HG03103 (cell line): ENCODE measurements at regions not wholly inside any gene's neighbourhood (a gene's known extent, or its start where the extent isn't known, plus 50 kb on each side); places are given as distances from the start of the nearest gene placed in this dataset.

ENCODE experiments used
- ATAC-seq: cut with Tn5 transposase; IDR thresholded peaks from one replicate; pipeline ENCODE4 v1.9.1; 2021; ENCODE audit warnings: low read depth; ENCODE audit not compliant: unreplicated experiment

DNA sequence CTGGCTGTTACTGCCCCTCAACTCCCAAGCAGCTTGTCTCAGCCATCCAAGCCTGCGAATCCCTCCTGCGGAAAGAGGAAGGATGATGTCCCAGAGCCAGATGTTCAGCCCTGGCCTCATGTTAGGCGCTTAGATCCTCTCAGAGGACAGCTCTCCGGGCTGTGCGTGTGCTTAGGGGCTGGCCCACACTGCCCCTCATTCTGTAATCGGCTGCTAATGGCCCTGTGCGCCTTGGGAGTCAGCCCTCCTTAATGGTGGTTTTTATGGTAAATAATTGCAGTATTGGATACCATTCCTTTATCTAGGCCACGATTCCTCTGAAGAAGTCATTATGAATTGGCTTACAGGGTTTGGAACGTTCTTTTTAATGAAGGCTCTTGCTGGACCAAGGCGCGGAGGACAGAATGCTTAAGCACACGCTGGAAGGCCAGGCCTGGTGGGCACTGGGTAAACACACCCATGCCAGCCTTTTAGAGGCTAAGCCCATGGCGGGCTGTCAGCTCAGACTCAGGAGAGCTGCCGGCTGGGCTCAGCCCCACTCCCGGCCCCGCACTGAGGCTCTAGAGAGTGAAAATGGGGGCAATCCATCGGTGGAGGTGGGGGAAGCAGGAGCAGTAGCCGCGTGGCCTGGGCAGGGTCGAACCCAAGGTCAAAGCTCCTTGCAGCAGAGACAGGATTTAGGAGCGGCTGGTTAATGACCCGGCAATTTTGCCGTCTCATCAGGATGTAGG lies 1157.5 kb downstream of the BRD1 start:
- no peak for ATAC-seq

DNA sequence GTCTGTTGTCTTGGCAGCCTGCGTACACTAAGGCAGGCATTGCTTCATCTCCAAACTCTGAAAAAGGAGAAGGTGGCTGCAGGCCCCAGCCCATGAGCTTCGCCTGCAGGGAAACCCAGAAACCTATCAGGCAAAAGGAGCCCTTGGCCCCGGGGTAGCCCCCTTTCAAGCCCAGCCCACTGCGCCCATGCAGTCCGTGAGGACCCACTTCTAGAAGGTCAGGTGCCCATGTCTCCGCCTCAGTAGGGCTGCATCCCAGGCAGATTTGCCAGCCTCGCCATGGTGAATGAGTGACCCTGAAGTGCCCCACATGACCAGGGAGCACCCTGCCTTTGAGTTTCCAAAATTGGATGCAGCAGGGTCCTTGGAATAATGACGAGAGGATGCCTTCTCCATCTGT lies 1158.4 kb downstream of the BRD1 start:
- no peak for ATAC-seq

DNA sequence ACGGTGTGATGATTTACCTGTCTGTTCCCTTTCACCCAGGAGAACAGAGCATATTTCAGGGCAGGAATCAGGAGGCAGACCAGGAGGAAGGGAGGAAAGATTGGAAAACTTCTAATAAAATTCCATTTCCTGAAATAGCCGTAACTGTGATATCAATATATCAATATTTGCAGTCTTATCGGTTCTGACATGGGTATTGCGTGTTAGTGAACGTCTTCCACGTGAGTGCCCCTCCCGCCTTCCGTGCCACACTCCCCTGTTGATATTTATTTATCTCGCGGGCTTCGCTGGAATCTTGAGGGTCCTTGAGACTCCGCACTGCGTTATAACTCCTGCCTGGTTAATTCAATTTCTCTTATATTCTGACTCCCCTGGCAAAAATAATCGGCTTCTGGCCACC lies 1160.4 kb downstream of the BRD1 start:
- no peak for ATAC-seq

DNA sequence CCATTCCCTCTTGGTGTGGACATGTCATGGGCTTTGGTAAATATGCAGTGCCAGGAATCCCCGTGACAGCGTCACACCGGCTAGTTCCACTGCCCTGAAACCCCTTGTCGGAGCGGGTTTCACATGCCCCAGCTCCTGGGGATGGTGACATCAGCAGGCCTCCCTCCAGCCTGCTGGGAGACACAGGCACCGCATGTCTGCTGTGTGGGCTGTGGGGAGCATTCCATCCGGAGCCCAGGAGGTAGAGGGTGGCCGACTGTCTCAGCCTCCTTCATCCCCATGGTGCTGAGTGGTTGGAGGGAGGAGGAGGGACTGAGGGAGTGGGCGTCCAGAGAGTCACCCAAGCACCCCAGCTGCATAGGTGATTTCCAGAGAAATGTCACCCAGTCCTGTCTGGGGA lies 1161.1 kb downstream of the BRD1 start:
- ATAC-seq: no peak

DNA sequence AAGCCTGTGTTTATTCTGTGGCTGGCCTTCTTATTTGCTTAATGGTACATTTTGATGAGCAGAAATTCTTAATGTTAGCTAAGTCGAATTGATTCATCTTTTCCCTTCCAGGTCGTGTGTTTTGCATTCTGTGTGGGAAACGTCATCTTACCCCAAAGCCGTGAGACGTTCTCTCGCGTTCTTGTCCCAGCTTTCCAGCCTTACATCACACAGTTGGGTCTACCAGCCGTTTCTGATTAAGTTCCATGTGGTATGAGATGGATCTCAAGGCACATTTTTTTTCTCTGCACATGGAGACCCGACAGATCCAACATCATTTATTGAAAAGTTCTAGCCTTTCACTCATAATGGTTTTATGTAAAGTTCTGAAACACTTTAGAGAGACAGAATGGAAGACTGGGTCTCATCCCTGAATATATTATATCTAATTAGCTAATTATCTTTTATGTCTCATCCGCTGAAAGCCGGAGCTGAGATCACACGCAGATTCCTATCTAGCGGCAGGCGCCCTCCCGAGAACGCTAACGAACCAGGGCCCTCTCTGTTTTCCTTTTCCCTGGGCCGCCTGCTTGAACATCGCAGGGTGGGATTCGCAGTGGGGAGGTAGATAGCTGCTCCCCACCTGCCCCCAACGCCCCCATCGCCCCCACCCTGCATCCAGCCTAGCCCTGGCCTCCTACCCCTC lies 1162.2 kb downstream of the BRD1 start:
- no peak for ATAC-seq

DNA sequence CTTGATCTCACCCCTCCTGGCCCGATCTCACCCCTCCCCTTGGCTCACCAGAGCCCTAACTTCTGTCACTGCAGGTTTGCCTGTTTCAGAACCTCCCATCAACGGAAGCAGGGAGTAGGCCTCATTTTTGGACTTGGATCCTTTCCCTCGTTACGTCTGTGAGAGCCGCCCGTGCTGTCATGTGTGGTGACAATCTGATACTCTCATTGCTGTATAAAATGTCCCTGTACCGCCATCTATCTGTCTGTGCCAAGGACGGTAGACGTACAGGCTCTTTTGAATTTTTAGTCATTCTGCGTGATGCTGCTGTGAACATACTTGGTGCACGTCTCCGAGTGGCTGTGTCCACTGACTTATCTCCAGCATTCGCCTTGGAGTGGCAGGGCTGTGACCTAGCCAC lies 1163.1 kb downstream of the BRD1 start:
- no peak for ATAC-seq

DNA sequence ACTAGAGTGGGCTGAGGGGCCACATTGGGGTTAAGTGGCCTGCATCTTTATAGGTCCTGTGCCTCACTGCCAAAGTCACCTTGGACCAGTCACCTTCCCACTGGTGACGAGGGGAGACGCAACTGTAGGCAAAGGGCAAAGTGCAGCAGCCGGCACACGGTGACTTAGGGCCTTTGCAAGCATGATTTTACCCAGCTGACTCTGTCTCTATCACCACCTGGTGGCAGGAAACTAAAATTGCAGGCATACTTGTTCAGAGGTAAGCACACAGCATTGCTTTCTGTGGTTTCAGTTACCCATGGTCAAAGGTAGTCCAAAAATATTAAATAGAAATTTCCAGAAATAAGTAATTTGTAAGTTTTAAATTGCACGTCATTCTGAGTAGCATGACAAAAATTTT lies 1164.4 kb downstream of the BRD1 start:
- ATAC-seq: no peak

DNA sequence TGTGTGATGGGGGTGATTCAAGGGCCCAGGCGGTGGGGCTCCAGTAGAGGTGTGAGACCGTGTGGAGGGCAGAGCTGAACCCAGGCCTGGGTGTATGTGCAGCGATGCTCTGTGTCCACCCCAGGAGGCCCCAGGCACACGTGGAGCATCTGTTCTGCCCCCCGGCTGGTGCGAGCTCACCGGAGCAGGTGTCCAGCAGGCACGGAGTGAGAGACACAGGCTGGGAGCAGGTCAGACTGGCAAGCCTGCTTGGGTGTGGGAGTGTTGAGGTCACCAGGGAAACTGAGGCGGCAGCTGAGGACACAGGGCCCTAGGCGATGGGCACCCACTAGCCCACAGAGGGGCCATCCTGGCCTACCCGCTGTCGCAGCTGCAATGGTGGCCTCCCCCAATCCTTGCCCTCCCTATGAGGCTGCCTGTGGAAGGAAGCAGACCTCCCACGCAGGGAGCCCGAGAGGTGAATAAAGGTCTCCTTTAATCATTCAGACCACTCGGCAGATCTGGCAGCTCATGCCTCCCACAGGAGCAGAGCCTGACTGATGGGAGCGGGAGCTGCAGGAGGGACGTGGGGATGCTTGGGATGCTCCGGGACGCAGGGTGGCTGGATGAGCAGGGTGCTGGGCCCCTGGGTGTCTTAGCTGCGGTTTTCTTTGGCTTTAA lies 1165.1 kb downstream of the BRD1 start:
- no peak for ATAC-seq

DNA sequence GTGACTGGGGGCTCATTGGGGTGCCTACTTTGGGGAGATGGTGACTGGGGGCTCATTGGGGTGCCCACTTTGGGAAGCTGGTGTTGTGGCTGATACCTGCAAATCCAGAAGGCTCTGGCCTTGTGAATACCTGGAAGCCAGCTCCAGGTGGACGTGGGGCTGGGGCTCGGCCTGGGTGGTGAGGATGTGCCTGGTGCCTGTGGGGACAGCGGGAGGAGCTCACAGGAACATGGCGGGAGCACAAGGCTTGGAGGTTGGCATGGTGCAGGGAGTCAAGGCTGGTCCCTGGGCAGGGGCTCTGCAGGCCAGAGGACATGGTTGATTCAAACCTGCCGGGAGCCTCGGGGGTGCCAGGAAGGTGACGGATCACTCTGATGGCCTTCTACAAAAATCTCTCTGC lies 1165.7 kb downstream of the BRD1 start:
- no peak for ATAC-seq

DNA sequence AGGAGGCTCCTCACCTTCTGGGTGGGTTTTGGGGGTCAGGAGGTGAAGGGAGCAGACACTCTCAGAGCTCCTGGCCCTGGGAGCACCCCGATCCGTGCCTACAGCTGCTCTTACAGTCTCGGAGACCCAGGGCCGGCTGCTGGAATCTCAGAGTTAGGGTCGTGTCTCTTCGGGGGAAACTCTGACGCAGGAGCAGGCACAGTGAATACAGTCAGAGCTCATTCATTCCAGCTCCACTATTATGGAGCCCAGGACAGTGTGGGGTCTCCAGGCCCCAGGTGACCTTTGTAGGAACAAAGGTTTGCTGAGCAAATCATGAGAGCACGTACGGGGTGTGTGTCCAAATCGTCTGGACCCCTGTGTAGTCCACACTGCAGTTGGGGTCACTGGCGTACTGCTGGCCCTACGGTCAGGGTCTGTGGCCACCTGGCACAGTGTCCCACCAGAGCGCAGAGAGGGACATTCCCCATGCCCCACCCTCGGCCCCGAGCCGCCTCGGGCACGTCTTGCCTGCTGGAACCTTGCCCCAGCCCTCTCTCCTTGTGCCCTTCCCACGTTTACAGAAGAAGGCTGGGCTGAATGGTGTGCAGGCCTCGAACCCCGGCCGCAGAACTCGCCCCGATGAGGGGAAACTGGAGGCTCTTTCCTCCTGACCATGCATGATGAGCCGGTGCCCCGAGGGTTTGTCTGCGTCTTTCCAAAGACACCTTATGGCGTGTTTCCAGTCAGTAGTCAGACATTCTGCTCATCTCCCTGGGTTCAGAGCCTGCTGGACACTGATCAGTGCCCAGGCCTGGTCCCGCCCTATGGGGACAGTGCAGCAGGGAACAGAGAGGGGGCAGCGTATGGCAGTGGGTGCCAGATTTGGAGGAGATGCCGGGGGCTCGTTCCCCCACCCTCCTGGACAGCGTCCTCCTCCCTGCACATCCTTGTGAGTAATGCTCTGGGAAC lies 1166.6 kb downstream of the BRD1 start:
- ATAC-seq: no peak

DNA sequence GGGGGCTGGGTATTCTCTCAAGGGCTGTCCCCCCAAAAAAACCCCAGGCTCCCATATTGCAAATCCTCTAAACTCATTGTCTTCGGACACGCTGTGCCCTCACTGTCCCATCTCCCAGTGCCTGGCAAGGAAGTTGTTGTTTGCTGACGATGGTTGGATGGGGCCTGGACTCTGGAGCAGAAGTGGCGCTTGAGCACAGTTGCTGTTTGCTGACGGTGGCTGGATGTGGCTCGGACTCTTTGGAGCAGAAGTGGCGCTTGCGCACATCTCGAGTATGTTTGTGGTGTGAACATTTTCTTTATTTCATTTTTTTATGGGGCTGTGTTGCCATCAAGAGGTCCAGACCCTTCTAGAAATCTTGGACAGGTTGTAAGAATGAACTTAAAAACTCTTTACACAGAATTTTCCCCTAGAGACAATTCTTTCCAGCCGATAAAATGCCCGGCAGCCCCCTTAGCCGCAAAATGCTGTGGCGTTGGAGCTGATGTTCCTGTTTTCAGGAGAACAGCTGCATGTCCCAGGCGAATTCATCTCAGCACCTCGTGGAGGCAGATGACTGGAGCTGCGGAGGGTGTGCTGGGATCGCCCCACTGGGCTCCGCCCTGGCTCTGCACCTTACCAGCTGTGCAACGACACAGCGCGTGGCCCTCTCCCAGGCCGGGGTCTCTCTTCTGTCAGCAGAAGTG lies 1167.4 kb downstream of the BRD1 start:
- ATAC-seq: no peak

DNA sequence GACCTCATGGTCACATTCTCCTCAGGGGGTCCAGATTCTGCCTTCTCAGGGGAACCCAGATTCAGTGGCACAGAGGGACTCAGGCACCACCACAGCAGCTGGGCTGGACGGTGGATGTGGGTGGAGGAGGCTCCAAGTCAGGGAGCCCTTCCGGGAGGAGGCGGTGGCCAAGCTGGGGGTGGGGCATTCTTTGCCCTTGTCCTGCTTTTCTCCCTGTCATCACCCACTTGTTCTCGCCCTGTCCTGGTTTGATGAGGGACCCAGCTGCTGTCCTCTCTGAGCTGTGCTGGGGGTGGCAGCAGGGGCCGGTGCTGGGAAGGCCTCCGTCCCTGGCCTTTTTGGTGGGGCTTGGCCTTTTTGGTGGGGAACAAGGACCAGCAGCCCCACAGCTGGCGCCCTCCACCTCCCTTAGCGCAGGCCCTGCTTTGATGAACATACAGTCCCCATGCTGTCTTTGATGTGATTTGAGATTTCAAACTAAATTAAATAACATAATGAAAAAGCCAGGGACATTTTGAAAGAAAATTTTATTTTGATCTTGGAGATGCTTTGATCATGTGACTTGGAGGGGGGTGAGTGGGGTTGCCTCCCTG lies 1168.2 kb downstream of the BRD1 start:
- no peak for ATAC-seq

DNA sequence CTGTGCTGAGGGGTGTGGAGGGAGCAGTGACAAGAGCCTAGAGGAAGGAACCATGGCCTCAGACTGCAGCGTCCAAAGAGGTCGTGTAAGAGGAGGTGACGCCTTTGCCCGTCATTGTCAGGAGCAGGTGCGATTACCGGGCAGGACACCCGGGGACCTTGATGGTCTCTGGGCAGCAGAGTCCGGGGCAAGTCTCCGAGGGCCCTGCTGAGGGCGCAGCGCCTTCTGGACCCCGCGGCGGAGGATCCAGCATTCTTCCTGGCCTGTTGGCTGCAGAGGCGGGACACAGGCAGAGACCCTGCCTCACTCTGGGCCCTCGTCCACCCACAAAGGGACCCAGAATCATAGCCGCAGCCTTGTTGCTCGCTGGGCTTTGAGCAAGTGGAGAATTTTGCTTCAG lies 1168.8 kb downstream of the BRD1 start:
- ATAC-seq: no peak

DNA sequence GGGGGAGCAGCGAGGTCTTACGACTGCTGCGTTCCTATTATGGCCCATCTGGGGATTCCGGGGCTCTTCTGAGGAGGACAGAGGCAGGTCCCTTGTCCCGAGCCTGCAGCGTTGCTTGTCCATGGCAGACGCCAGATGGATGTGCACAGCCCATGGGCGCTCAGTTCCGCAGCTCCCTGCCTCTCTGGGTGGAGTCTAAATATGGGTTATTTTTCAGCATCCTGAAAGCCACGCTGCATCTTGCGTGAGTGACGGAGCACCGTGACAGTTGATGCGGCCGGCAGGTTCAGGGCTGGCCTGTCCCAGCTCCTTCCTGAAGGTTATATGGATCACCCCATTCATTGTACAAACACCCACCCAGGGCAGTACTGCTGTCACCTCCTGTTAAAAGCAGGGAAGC lies 1169.4 kb downstream of the BRD1 start:
- ATAC-seq: no peak

DNA sequence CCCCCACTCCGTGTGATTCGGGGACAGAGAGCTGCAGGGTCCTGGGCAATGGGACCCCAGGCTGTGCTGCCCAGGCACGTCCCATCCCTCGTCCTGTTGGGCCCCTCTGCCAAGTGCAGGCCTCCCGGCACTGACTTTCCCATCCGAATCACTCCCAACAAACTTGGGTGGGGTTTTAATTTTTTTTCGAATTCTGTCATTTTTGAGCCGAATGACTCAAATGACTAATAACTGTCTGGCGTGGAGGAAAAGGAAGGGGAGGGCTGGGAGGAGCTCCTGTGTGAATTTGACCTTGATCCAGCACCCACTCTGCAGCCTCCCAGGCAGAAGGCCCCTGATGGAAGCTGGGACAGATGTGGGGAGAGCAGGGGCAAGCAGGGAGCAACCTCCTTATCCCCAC lies 1173.2 kb downstream of the BRD1 start:
- ATAC-seq: no peak

DNA sequence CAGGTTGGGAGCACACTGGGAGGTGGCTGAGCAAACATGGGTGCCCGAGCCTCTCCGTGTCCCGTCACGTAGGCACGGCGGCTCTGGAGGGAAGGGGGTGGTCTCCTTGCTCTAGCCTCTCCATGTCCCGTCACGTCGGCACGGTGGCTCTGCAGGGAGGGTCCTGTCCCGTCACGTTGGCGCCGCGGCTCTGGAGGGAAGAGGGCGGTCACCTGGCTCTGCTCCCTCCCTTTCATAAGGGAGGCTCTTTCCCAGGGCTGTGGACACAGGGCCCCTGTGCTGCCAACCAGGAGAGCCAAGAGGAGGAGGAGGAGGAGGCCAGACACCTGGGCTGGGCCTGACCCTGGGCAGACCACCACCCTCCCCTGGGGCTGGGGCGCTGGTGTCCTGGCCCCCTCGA lies 1173.7 kb downstream of the BRD1 start:
- ATAC-seq: no peak

DNA sequence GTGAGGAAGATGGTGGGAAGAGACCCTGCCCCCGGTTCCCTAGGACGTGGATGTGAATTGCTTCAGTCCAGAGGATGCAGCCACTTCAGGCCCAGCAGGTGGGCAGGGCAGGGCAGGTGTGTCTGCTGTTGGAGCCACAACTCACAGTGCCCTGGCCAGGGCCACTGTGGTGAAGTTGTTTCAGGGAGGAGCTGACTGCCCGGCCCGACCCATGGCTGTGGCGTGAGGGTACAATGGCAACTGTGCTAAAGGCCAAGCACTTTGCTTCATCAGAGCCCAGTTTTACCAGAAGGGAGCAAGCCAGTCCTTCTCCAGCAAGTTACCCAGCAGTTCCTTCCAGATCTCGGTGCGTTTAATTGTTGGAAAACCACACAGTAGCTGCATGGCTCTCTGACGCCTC lies 1174.4 kb downstream of the BRD1 start:
- no peak for ATAC-seq

DNA sequence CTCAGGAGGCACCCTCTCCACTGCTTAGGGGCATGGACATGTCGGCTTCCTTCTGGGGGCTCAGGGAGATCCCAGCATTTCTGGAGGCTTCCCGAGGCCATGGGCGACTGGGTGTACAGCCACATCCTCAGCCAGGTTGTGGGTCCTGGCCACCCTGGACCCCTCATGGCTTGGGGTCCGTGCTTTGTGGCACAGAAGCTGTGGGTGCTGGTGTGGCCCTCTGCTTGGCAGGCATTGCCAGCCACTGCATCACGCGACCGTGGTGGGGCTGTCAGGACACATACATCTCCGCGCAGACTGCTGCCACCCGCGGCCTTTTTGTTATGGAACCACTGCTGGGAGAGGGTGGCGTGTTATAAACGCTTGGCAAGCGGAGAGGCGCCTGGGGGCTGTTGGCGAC lies 1174.9 kb downstream of the BRD1 start:
- ATAC-seq: no peak

DNA sequence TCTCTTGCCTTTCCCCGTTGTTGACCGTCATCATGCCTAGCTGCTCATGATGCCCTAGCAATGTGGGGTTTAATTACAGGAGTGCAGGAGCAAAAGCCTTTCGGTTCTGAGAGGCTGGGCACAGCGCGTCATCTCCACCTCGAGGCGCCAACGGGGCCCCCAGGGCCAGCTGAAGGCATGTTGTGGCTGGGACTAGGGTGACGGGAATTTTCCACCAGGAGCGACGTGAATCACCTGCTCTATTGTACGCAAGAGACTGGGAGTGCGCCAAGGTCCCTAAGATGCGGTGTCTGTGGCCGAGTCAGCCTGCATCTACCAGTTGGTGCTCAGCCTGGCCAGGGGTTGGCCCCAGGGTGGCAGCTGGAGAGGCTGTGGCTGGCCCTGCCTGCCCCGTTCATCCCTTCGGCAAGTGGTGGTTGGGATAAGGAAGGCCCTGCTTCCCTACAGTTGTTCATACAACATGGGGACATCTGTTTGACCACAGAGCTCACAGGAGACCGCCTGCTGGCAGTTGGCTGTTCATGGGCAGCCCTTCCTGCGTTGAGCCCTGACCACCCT lies 1175.6 kb downstream of the BRD1 start:
- no peak for ATAC-seq
